ENCODE measurements at regions not wholly inside any gene's neighbourhood (a gene's known extent, or its start where the extent isn't known, plus 50 kb on each side); places are given as distances from the start of the nearest gene placed in this dataset.

DNA sequence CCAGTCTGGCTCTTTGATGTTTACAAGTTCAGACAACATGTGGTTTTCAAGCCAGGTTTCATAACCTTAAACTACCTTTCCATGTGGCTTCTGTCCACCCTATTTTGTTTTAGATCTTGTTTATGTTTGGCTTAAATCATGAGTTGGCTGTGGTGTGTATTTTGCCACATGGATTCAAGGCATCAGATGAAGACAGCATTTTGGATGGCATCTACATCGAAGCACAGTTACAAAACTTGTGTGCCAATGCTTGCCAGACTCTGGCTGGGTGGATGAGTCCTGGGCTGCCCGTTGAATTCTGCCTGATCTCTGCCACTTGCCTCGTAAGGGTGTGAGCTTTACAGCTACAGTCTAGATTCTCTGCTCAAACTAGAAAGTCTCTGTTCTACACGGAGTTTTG is 335.3 kb downstream of the MYCN start:
- H3K27me3 Mint-ChIP-seq, result no peaks in the 10 kb centered on the region
- H3K4me1 Mint-ChIP-seq (ENCODE audit: low read depth in 2 of 2), result no peaks in the 10 kb centered on the region
- no peak overlapping the region for H3K27ac Mint-ChIP-seq

DNA sequence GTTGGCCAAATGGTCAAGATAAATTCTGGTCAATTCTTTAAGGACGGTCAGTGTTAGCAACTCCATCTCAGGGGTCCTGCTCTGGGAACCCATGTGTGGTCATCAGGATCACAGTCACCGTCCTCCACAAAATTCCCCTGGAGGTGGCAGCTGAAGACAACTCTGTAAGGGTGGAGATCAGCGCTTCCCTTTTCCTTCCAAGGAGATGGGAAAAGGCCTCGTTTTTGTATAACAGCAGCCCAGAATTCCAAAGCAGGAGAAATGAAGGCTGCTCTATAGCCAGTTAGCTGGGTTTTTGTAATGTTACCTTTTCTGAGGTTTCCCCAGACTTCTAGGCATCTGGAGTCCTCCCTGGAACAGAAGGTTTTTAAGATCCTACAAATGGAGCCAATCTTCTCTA is 334.8 kb downstream of the MYCN start:
- H3K27me3 Mint-ChIP-seq, result no peaks in the 10 kb centered on the region
- H3K9me3 Mint-ChIP-seq, result peaks cover 6 to 7% of the 10 kb centered on the region in 2 donors
- DNase-seq (no peak), ATAC-seq (replicated peaks) (no peak)
- H3K36me3 Mint-ChIP-seq (ENCODE audit: insufficient read depth), result no peaks in the 10 kb centered on the region
- no peak overlapping the region for H3K4me3 Mint-ChIP-seq
- H3K4me1 Mint-ChIP-seq (ENCODE audit: low read depth in 2 of 2), result no peaks in the 10 kb centered on the region
- no peak overlapping the region for H3K27ac Mint-ChIP-seq

More for the DNA sequence above, 335.3 kb downstream of the MYCN start:
- H3K4me3 Mint-ChIP-seq, result no peak overlapping the region
- DNase-seq (no peak), ATAC-seq (replicated peaks) (no peak)
- no peaks in the 10 kb centered on the region for H3K36me3 Mint-ChIP-seq (ENCODE audit: insufficient read depth)
- H3K9me3 Mint-ChIP-seq, result peaks cover 5 to 6% of the 10 kb centered on the region in 2 donors

DNA sequence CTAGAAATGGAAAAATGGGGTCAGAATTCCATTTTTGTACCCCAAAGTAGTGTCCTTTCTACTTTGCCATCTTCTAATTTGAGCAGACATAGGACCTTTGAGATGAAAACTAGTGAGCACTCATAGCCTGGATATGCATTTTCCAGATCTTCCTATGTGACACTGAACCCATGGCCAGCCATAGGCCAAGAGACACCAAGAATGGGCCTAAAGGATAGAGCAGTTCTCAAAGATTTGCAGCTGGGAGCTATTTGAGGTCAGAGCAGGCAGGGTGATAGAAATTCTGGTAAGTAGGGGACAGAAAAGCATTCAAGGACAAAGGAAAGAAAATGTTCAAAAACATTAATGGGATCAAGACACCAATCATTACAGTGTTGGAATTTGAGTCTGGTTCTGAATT is 332.8 kb downstream of the MYCN start:
- no peak overlapping the region for H3K4me3 Mint-ChIP-seq
- peaks cover 5 to 7% of the 10 kb centered on the region in 2 donors for H3K9me3 Mint-ChIP-seq
- ATAC-seq (replicated peaks), result no peak
- no peaks in the 10 kb centered on the region for H3K27me3 Mint-ChIP-seq
- no peaks in the 10 kb centered on the region for H3K36me3 Mint-ChIP-seq (ENCODE audit: insufficient read depth)
- no peaks in the 10 kb centered on the region for H3K4me1 Mint-ChIP-seq (ENCODE audit: low read depth in 2 of 2)
- no peak for DNase-seq
- no peak overlapping the region for H3K27ac Mint-ChIP-seq

DNA sequence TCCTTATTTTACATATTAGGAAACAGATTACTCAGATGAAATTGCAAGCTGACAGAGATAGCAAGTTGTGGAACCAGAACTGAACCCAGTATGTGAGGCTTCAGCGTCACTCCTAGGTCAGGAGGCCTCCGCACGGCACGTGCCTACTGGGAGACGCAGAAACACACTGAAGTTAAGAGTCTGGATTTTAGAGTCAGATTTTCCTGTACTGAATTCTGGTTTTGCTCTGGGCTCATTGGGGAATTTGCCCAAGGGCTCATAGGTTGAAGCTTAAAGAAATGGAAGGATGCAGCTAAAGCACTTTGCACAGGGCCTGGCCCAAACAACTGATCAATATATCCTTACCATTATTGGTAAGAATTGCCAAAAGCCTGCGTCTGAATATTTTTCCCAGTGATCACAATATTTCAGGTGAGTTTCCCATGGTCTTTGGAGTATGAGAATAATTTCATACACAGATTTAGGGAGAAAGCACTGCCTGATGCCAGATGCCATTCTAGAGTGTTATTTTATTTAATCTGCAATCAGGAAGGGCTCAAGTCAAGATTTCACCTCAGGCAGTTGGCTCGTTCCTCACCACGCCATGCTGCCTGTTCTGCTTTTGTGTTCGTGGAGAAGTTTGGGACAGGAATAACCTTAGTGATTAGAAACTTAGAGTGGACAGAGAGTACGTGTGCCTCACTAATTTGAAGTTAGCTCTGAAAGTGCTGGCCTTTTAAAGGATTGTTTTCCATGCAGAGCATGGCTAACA is 331.9 kb downstream of the MYCN start:
- no peak for ATAC-seq (replicated peaks)
- no peaks in the 10 kb centered on the region for H3K36me3 Mint-ChIP-seq (ENCODE audit: insufficient read depth)
- peaks cover 5 to 7% of the 10 kb centered on the region in 2 donors for H3K9me3 Mint-ChIP-seq
- no peak overlapping the region for H3K27ac Mint-ChIP-seq
- no peaks in the 10 kb centered on the region for H3K4me1 Mint-ChIP-seq (ENCODE audit: low read depth in 2 of 2)
- no peak for DNase-seq
- no peak overlapping the region for H3K4me3 Mint-ChIP-seq
- no peaks in the 10 kb centered on the region for H3K27me3 Mint-ChIP-seq

DNA sequence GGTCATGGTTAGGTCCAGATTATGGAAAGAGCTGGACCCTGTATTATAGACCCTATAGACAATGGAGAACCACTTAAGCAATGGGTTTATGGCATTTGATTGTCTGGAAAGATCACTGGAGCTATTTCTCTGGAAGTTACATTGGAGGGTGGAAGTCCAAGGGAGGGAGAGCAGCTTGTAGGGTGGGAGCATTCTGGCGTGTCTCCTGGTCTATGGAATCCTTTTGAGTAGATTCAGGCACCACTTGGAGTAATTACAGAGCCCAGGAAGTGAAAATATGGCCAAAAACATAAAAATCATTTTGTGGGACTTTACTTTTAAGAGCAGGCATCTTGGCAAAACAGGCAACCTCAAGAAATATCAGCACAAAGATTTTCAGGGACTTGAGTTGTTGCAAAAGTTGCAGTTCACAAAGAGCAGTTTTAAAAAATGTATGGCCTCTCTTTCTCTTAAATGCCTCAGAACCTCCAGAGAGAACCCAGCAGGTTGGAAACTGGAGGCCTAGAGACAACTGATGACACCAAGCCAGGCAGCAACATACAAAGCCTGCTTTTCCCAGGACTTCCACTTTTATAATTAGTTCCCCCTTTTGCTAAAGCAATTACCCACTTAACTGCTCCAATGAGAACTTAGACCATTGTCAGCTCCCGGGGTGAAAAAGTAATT is 331.0 kb downstream of the MYCN start:
- no peak for ATAC-seq (replicated peaks)
- H3K9me3 Mint-ChIP-seq, result peaks cover 5 to 7% of the 10 kb centered on the region in 2 donors

DNA sequence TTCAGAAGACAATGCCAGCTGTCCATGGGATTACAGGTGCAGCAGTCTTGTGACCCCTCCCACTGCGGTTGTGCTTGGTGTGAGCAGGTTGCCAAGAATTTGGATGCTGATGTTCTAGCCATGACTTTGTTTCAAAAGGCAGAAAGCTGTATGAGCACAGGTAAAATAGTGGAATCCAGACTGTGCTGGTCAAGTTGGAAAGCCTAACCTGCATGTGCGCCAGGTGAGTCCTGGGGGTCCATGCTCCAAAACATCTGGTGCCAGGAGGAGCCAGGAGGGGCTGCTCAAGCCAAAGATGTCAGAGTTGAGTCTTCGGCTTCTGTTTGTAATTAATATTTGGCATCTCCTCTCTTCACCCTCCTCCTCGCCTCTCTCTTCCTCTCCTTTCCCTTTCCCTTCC is 330.1 kb downstream of the MYCN start:
- H3K4me3 Mint-ChIP-seq, result no peak overlapping the region
- ATAC-seq (replicated peaks) (no peak), DNase-seq (no peak)
- no peaks in the 10 kb centered on the region for H3K27me3 Mint-ChIP-seq
- no peak overlapping the region for H3K27ac Mint-ChIP-seq
- H3K9me3 Mint-ChIP-seq, result peaks cover 5 to 7% of the 10 kb centered on the region in 2 donors
- no peaks in the 10 kb centered on the region for H3K36me3 Mint-ChIP-seq (ENCODE audit: insufficient read depth)
- no peaks in the 10 kb centered on the region for H3K4me1 Mint-ChIP-seq (ENCODE audit: low read depth in 2 of 2)

More for the DNA sequence above, 331.0 kb downstream of the MYCN start:
- Mint-ChIP-seq H3K36me3 (ENCODE audit: insufficient read depth) (no peaks in the 10 kb centered on the region), H3K27me3 (no peaks in the 10 kb centered on the region), H3K4me1 (ENCODE audit: low read depth in 2 of 2) (no peaks in the 10 kb centered on the region), H3K4me3 (no peak overlapping the region), H3K27ac (no peak overlapping the region)
- DNase-seq, result no peak

DNA sequence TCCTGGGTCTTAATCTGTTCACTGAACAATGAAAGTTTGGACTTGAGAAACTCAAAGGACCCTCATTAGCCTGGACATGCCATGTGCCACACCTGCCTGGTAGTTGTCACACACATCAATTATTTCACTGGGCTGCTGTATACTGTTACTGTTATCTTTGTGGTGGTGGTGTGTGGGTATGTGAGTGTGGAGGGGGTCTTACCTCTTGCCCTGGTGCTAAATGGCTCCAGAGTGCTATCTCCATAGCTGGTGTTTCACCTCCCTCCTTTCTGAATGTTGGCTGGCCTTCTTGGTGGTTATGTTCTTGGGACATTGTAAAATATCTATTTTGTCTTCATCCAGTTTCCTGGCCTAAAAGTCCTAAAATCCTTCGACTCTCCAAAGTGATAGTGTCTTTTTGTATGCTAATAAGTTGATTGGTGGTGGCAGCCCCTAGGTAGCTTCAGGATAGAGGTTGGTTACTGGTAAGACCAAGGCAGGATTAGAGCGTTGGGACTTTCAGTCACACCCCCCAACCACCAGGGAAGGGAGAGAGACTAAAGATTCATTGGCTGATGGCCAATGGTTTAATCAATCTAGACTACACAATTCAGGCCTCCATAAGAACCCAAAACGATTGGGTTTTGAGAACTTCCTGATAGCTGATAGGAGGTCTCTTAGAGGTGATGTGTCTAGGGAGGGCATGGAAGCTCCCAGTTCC is 328.1 kb downstream of the MYCN start:
- H3K27ac Mint-ChIP-seq, result no peak overlapping the region
- H3K4me1 Mint-ChIP-seq (ENCODE audit: low read depth in 2 of 2), result no peaks in the 10 kb centered on the region
- H3K36me3 Mint-ChIP-seq (ENCODE audit: insufficient read depth), result no peaks in the 10 kb centered on the region
- peaks cover 4 to 7% of the 10 kb centered on the region in 2 donors for H3K9me3 Mint-ChIP-seq
- no peaks in the 10 kb centered on the region for H3K27me3 Mint-ChIP-seq
- no peak for DNase-seq
- H3K4me3 Mint-ChIP-seq, result no peak overlapping the region
- ATAC-seq (replicated peaks), result no peak

DNA sequence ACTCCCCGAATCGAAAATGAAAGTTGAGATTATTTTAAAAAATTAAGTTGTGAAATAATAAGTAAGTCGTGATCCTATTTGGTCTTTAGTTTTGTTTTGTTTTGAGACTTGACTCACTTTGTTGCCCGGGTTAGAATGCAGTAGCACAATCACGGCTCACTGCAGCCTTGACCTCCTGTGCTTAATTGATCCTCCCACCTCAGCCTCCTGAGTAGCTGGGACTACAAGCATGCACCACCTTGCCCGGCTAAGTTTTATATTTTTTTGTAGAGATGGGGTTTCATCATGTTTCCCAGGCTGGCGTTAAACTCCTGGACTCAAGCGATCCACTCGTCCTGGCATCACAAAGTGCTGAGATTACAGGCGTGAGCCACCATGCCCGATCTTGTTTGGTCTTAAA is 326.2 kb downstream of the MYCN start:
- no peaks in the 10 kb centered on the region for H3K36me3 Mint-ChIP-seq (ENCODE audit: insufficient read depth)
- no peak overlapping the region for H3K27ac Mint-ChIP-seq
- no peak for ATAC-seq (replicated peaks)
- no peak overlapping the region for H3K4me3 Mint-ChIP-seq
- no peaks in the 10 kb centered on the region for H3K4me1 Mint-ChIP-seq (ENCODE audit: low read depth in 2 of 2)
- no peaks in the 10 kb centered on the region for H3K27me3 Mint-ChIP-seq
- H3K9me3 Mint-ChIP-seq, result peaks cover 0 to 7% of the 10 kb centered on the region in 2 donors
- DNase-seq, result no peak

DNA sequence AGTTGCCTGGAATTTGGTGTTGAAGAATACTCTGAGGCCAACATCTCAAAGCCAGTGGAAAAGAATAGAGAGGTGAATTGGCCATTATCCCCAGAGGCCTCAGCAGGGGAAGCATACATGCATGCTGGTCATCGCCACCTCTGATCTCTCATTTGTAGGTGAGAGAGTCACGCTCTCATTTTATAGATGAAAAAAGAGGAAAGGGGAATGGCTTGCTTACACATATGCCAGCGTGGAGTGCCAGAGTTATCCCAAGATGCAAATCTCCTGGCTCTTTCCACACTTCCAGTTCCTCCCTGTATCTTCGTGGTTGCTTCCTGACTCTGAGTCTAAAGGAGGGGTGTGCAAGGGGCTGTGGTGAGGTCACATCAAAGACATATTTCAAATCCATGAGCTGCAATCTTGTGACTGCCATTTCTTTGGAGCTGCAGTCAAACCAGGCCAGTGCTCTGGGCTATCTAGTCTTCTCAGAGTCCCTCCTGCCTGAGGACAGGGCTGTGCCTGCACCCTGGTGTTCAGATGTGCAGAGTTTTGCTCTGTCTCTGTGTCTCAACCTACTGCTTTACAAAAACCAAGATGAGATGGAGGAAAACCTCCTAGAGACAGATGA is 324.7 kb downstream of the MYCN start:
- no peaks in the 10 kb centered on the region for H3K4me1 Mint-ChIP-seq (ENCODE audit: low read depth in 2 of 2)
- H3K27me3 Mint-ChIP-seq, result no peaks in the 10 kb centered on the region
- H3K36me3 Mint-ChIP-seq (ENCODE audit: insufficient read depth), result no peaks in the 10 kb centered on the region
- no peaks in the 10 kb centered on the region for H3K9me3 Mint-ChIP-seq
- H3K27ac Mint-ChIP-seq, result no peak overlapping the region
- no peak for ATAC-seq (replicated peaks)
- no peak overlapping the region for H3K4me3 Mint-ChIP-seq
- no peak for DNase-seq

DNA sequence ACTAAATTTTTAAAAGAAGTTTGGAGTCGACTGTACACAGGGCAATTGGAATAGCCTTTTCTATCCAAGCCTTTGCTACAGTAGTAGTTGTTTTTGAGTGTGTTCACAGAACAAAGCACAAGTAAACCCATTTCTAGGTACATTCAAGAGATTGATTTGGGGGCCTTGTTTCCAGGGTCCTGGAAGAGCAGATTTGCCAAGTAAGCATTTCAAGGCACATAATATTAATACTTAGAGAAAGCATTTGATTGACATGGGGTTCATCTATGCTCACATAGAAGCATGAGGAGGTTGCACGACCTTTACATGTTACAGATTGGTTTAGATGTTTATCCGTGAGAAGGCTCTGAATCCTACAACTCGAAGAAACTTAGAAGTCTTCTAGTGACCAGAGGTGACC is 324.1 kb downstream of the MYCN start:
- no peaks in the 10 kb centered on the region for H3K36me3 Mint-ChIP-seq (ENCODE audit: insufficient read depth)
- no peaks in the 10 kb centered on the region for H3K27me3 Mint-ChIP-seq
- no peaks in the 10 kb centered on the region for H3K9me3 Mint-ChIP-seq
- no peak overlapping the region for H3K4me3 Mint-ChIP-seq
- H3K27ac Mint-ChIP-seq, result no peak overlapping the region
- ATAC-seq (replicated peaks) (no peak), DNase-seq (no peak)
- H3K4me1 Mint-ChIP-seq (ENCODE audit: low read depth in 2 of 2), result no peaks in the 10 kb centered on the region

DNA sequence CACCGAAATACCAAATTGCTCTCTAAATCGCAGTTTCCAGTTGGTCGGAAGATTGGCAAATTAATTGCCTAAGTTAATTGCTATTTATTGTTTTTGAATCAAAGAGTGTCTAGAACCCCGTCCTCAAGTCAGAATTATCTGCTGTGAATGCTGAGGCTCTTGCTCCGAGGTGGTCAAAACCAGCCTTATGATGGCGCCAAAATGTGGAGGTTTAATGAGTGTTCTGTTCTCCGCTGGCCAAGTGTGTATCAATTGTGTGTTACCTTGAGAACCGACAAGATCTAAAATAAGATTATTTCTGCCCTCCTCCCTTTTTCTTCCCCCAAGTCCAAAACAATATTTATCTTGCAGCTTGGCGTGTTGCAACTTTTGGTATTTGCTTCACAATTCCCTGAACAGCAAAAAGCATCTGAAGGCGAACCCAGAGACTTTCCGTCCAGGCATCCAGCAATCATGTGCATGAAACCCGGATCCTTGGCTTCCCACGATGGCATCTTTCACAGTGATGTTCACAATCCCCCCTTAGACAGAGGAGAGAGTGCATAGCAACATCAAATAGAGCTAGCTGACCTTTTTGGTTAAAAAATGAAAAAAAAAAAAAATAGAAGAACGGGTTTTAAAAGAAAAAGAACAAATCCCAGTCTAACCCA is 323.0 kb downstream of the MYCN start:
- no peaks in the 10 kb centered on the region for H3K4me1 Mint-ChIP-seq (ENCODE audit: low read depth in 2 of 2)
- H3K4me3 Mint-ChIP-seq, result no peak overlapping the region
- no peaks in the 10 kb centered on the region for H3K27me3 Mint-ChIP-seq
- no peak overlapping the region for H3K27ac Mint-ChIP-seq
- no peak for ATAC-seq (replicated peaks)
- no peak for DNase-seq
- H3K9me3 Mint-ChIP-seq, result no peaks in the 10 kb centered on the region
- H3K36me3 Mint-ChIP-seq (ENCODE audit: insufficient read depth), result no peaks in the 10 kb centered on the region

DNA sequence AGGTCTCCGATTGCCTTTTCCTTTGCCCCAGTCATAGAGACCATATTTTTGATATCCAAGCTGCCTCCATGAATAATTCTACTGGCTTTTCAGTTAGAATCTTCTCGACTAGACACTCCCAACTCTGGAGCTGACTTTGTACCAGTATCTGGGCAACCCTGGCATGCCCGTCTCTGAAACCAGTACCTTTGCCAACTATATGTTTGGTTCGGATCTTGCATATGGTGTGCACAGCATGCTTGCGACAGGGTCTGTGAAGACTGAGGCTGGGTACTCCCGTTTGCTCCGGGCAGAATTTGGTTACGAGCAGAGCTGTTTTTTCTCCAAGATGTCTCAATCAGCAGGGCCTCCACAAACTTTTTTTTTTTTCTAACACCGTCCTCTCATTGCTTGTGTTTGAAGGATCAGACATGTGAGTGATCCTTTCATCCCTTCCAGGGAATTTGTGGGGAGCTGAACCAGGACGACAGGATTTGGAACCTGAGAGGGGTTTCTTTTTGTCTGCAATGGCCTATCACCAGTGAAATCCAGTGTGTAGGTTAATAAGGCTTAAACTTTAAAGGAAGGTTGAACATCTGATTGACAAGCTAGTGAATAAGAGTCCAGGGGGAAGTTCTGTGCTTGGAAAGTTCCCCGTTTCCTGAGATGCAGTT is 322.3 kb downstream of the MYCN start:
- no peak for DNase-seq
- H3K4me1 Mint-ChIP-seq (ENCODE audit: low read depth in 2 of 2), result no peaks in the 10 kb centered on the region
- ATAC-seq (replicated peaks), result no peak
- no peak overlapping the region for H3K4me3 Mint-ChIP-seq
- H3K36me3 Mint-ChIP-seq (ENCODE audit: insufficient read depth), result no peaks in the 10 kb centered on the region
- no peak overlapping the region for H3K27ac Mint-ChIP-seq
- no peaks in the 10 kb centered on the region for H3K27me3 Mint-ChIP-seq
- H3K9me3 Mint-ChIP-seq, result no peaks in the 10 kb centered on the region

DNA sequence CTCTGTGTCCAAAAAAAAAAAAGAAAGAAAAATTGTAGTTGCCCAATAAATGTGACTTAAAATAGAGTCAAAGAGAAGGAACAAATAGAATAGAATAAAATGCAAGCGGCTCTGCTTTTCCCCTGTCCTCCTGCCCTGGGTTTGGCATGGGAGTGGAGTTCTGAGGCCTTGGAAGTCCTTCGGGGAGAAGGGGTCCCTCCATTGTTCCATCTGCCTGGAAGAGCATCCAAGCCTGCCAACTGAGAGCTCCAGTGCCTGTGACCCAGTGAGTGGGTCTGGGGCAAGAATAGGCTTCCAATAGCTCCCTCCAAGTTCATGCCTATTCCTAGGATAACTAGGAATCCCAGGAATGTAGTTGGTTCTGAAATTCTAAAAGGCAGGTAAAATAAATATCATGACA is 321.4 kb downstream of the MYCN start:
- H3K4me1 Mint-ChIP-seq (ENCODE audit: low read depth in 2 of 2), result no peaks in the 10 kb centered on the region

More for the DNA sequence above, 321.4 kb downstream of the MYCN start:
- ATAC-seq (replicated peaks) (no peak), DNase-seq (no peak)
- no peaks in the 10 kb centered on the region for H3K27me3 Mint-ChIP-seq
- H3K4me3 Mint-ChIP-seq, result no peak overlapping the region
- no peak overlapping the region for H3K27ac Mint-ChIP-seq
- H3K9me3 Mint-ChIP-seq, result no peaks in the 10 kb centered on the region
- no peaks in the 10 kb centered on the region for H3K36me3 Mint-ChIP-seq (ENCODE audit: insufficient read depth)

All from effector memory CD8-positive, alpha-beta T cell (primary cell).